ENCODE measurements at regions not wholly inside any gene's neighbourhood (a gene's known extent, or its start where the extent isn't known, plus 50 kb on each side); places are given as distances from the start of the nearest gene placed in this dataset.

DNA sequence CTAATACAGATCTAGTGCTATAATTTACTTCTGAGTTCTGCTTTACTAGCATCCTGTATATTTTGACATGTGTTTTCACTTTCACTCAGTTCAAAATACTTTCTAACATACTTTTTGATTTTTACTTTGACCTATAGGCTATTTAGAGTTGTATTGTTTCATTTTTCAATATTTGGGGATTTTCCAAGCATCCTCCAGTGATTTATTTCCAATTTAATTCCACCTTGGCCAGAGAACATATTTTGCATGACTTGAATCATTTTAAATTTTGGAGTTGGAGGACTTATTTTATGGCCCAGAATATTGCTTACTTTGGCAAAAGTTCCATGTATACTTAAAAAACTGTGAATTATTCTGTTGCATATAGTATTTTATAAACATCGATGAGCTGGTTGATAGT is 1215.6 kb upstream of the MAP3K7 start:
- Histone ChIP-seq H3K27ac (ENCODE audit: low read depth in 1 of 2, low read length in 2 of 2) (no peak overlapping the region), H3K4me3 (ENCODE audit: low read depth in 1 of 3, low read length in 3 of 3) (no peak overlapping the region), H3K9ac (ENCODE audit: low read depth in 1 of 2, low read length in 2 of 2) (no peak overlapping the region), H3K9me3 (ENCODE audit: control insufficient read depth in 4 of 4, low read length in 3 of 4) (no peaks in the 10 kb centered on the region), H3K4me1 (ENCODE audit: control insufficient read depth in 4 of 4, insufficient read depth in 4 of 4, low read length in 3 of 4) (no peaks in the 10 kb centered on the region), H3K27me3 (ENCODE audit: control insufficient read depth in 4 of 4, insufficient read depth in 4 of 4, low read length in 3 of 4) (no peaks in the 10 kb centered on the region), H3K36me3 (ENCODE audit: control insufficient read depth in 4 of 4, insufficient read depth in 3 of 4, low read depth in 1 of 4, low read length in 3 of 4) (no peaks in the 10 kb centered on the region)
- TF ChIP-seq JUND (IDR thresholded peaks at IDR 0.05) (no peak), NR2F2 (IDR thresholded peaks at IDR 0.05) (no peak), ZBTB33 (IDR thresholded peaks at IDR 0.05) (no peak), SP1 (IDR thresholded peaks at IDR 0.05) (no peak), CTCF (IDR thresholded peaks at IDR 0.05; ENCODE audit: low read depth, low read length, missing input control) (no peak), EGR1 (IDR thresholded peaks at IDR 0.05; ENCODE audit: low read depth in 2 of 2) (no peak), RAD21 (IDR thresholded peaks at IDR 0.05) (no peak), HNF4A (conservative IDR thresholded peaks at IDR 0.05) (no peak), RXRA (IDR thresholded peaks at IDR 0.05) (no peak), FOXA2 (IDR thresholded peaks at IDR 0.05) (no peak), TAF1 (conservative IDR thresholded peaks at IDR 0.05) (no peak), GABPA (IDR thresholded peaks at IDR 0.05 in 1 of 2, conservative IDR thresholded peaks at IDR 0.05 in 1 of 2) (no peak), HNF4G (IDR thresholded peaks at IDR 0.05) (no peak)
- TF ChIP-seq, protein P1, sequence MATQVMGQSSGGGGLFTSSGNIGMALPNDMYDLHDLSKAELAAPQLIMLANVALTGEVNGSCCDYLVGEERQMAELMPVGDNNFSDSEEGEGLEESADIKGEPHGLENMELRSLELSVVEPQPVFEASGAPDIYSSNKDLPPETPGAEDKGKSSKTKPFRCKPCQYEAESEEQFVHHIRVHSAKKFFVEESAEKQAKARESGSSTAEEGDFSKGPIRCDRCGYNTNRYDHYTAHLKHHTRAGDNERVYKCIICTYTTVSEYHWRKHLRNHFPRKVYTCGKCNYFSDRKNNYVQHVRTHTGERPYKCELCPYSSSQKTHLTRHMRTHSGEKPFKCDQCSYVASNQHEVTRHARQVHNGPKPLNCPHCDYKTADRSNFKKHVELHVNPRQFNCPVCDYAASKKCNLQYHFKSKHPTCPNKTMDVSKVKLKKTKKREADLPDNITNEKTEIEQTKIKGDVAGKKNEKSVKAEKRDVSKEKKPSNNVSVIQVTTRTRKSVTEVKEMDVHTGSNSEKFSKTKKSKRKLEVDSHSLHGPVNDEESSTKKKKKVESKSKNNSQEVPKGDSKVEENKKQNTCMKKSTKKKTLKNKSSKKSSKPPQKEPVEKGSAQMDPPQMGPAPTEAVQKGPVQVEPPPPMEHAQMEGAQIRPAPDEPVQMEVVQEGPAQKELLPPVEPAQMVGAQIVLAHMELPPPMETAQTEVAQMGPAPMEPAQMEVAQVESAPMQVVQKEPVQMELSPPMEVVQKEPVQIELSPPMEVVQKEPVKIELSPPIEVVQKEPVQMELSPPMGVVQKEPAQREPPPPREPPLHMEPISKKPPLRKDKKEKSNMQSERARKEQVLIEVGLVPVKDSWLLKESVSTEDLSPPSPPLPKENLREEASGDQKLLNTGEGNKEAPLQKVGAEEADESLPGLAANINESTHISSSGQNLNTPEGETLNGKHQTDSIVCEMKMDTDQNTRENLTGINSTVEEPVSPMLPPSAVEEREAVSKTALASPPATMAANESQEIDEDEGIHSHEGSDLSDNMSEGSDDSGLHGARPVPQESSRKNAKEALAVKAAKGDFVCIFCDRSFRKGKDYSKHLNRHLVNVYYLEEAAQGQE (IDR thresholded peaks at IDR 0.05) = no peak
- TF ChIP-seq, protein P2, sequence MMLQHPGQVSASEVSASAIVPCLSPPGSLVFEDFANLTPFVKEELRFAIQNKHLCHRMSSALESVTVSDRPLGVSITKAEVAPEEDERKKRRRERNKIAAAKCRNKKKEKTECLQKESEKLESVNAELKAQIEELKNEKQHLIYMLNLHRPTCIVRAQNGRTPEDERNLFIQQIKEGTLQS (IDR thresholded peaks at IDR 0.05) = no peak
- no peak for DNase-seq (ENCODE audit: low spot score)
- WGBS = 95% methylated on average over 1 of the region's 1 CpG

DNA sequence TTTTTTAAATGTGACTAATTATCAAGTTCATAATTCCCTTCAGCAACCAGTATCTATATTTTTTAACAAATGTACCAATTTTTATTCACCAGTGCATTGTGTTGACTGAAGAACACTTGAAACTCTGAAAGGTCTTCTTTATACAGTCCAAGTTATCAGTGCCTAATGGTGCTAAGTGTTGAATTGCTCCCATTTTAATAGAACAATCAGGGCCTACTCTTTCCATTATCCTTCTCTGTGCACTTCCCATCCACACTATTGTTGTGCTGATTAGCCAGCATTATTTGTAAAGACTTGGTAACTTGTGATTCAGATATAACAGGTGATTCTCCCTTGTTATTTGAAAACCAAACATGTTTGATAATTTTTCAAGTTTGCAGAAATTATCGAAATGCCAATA is 1209.7 kb upstream of the MAP3K7 start:
- no peak for DNase-seq (ENCODE audit: low spot score)
- Histone ChIP-seq H3K4me3 (ENCODE audit: low read depth in 1 of 3, low read length in 3 of 3) (no peak overlapping the region), H3K9me3 (ENCODE audit: control insufficient read depth in 4 of 4, low read length in 3 of 4) (no peaks in the 10 kb centered on the region), H3K27ac (ENCODE audit: low read depth in 1 of 2, low read length in 2 of 2) (no peak overlapping the region), H3K4me1 (ENCODE audit: control insufficient read depth in 4 of 4, insufficient read depth in 4 of 4, low read length in 3 of 4) (no peaks in the 10 kb centered on the region), H3K27me3 (ENCODE audit: control insufficient read depth in 4 of 4, insufficient read depth in 4 of 4, low read length in 3 of 4) (no peaks in the 10 kb centered on the region), H3K36me3 (ENCODE audit: control insufficient read depth in 4 of 4, insufficient read depth in 3 of 4, low read depth in 1 of 4, low read length in 3 of 4) (no peaks in the 10 kb centered on the region), H3K9ac (ENCODE audit: low read depth in 1 of 2, low read length in 2 of 2) (no peak overlapping the region)
- WGBS = 94% methylated on average over 1 of the region's 1 CpG
- TF ChIP-seq NR2F2 (IDR thresholded peaks at IDR 0.05) (no peak), TAF1 (conservative IDR thresholded peaks at IDR 0.05) (no peak), EGR1 (IDR thresholded peaks at IDR 0.05; ENCODE audit: low read depth in 2 of 2) (no peak), FOXA2 (IDR thresholded peaks at IDR 0.05) (no peak), JUND (IDR thresholded peaks at IDR 0.05) (no peak), YY1 (IDR thresholded peaks at IDR 0.05) (no peak), HNF4A (conservative IDR thresholded peaks at IDR 0.05) (no peak), RAD21 (IDR thresholded peaks at IDR 0.05) (no peak), SP1 (IDR thresholded peaks at IDR 0.05) (no peak), ZBTB33 (IDR thresholded peaks at IDR 0.05) (no peak), RXRA (IDR thresholded peaks at IDR 0.05) (no peak)
- TF ChIP-seq, protein P3, sequence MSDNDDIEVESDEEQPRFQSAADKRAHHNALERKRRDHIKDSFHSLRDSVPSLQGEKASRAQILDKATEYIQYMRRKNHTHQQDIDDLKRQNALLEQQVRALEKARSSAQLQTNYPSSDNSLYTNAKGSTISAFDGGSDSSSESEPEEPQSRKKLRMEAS (IDR thresholded peaks at IDR 0.05) = no peak
- TF ChIP-seq, protein P2 (IDR thresholded peaks at IDR 0.05) = no peak
- TF ChIP-seq, protein P1 (IDR thresholded peaks at IDR 0.05) = no peak

All from liver (tissue), 8 donors.